Endodermal cell (in vitro differentiated cells): ENCODE measurements at regions not wholly inside any gene's neighbourhood (a gene's known extent, or its start where the extent isn't known, plus 50 kb on each side); places are given as distances from the start of the nearest gene placed in this dataset.

Experiments
- DNase-seq: peaks from one replicate; pipeline ENCODE4 v3.0.0-alpha.2; 2017
- H3K27ac ChIP-seq: 2 replicates; pipeline ENCODE4 v1.5.1; 2013; ENCODE audit warnings: mild to moderate bottlenecking, low read depth, low read length, moderate library complexity
- H3K27me3 ChIP-seq: 2 replicates; pipeline ENCODE4 v1.6.1; 2013; ENCODE audit warnings: mild to moderate bottlenecking, low read length, moderate library complexity; ENCODE audit not compliant: insufficient read depth, control insufficient read depth, poor library complexity, severe bottlenecking
- H3K36me3 ChIP-seq: 2 replicates; pipeline ENCODE4 v1.7.0; 2013; ENCODE audit warnings: mild to moderate bottlenecking, low read length, moderate library complexity; ENCODE audit not compliant: control insufficient read depth, insufficient read depth
- H3K4me1 ChIP-seq: one replicate; pipeline ENCODE4 v1.7.0; 2013; ENCODE audit warnings: low read length; ENCODE audit not compliant: control insufficient read depth, insufficient read depth
- H3K4me3 ChIP-seq: 2 replicates; pipeline ENCODE4 v1.5.1; 2013; ENCODE audit warnings: mild to moderate bottlenecking, low read length, moderate library complexity
- H3K9ac ChIP-seq: 2 replicates; pipeline ENCODE4 v1.6.1; 2013; ENCODE audit warnings: mild to moderate bottlenecking, low read length, moderate library complexity; ENCODE audit not compliant: poor library complexity, severe bottlenecking; ENCODE audit errors: extremely low read depth
- H3K9me3 ChIP-seq: 2 replicates; pipeline ENCODE4 v1.6.1; 2013; ENCODE audit warnings: mild to moderate bottlenecking, low read length, moderate library complexity; ENCODE audit not compliant: control insufficient read depth
- H3K27ac Mint-ChIP-seq: 2 replicates; pipeline ENCODE4 v1.8.0; 2020; ENCODE audit warnings: mixed read lengths
- H3K27me3 Mint-ChIP-seq: 2 replicates; pipeline ENCODE4 v1.8.0; 2021; ENCODE audit warnings: mild to moderate bottlenecking, mixed read lengths; ENCODE audit not compliant: insufficient read depth
- H3K36me3 Mint-ChIP-seq: 2 replicates; pipeline ENCODE4 v1.8.0; 2020; ENCODE audit warnings: low read depth, mixed read lengths
- H3K4me1 Mint-ChIP-seq: 2 replicates; pipeline ENCODE4 v1.8.0; 2020; ENCODE audit warnings: mixed read lengths
- H3K4me3 Mint-ChIP-seq: 2 replicates; pipeline ENCODE4 v1.8.0; 2020; ENCODE audit warnings: mild to moderate bottlenecking, moderate library complexity, mixed read lengths
- H3K9me3 Mint-ChIP-seq: 2 replicates; pipeline ENCODE4 v1.8.0; 2020; ENCODE audit warnings: mild to moderate bottlenecking, mixed read lengths
- CTCF ChIP-seq: fragments of 200-600 bp; sonication (generic); conservative IDR thresholded peaks from 2 replicates; pipeline ENCODE4 v1.5.0; 2021; ENCODE audit warnings: antibody characterized with exemption, mild to moderate bottlenecking
- WGBS, 2 experiments: methylation state at CpG; one replicate each; pipeline versions ENCODE4 v1.1.5 to v1.1.7; 2013; ENCODE audit warnings: missing lambda C conversion rate in 2 of 2, mixed read lengths in 1 of 2; ENCODE audit not compliant: insufficient coverage in 1 of 2, insufficient read length in 1 of 2; 5-methylcytosine and 5-hydroxymethylcytosine counted together

- no peak overlapping the region for H3K4me3 ChIP-seq
- H3K27ac Mint-ChIP-seq: no peak overlapping the region
- no peaks in the 10 kb centered on the region for H3K27me3 Mint-ChIP-seq
- H3K9ac ChIP-seq: no peak overlapping the region
- WGBS, 2 experiments: 87 to 100% methylated on average over 1 to 3 of the region's 4 CpGs
- H3K36me3 ChIP-seq: no peaks in the 10 kb centered on the region
- H3K4me1 ChIP-seq: no peaks in the 10 kb centered on the region
- H3K9me3 ChIP-seq: peaks cover 3% of the 10 kb centered on the region
- H3K4me1 Mint-ChIP-seq: peaks cover 7% of the 10 kb centered on the region
- H3K4me3 Mint-ChIP-seq: no peak overlapping the region
- H3K27ac ChIP-seq: no peak overlapping the region
- H3K36me3 Mint-ChIP-seq: no peaks in the 10 kb centered on the region
- no peak for DNase-seq
- H3K9me3 Mint-ChIP-seq: peaks cover 6% of the 10 kb centered on the region
- TF ChIP-seq CTCF: no peak
- H3K27me3 ChIP-seq: no peaks in the 10 kb centered on the region
Observed at GRCh38 chr4:177785000-177785399, 342.8 kb upstream of the AGA start.

GRCh38 chr4:177789610-177790009, 347.4 kb upstream of the AGA start:
- Mint-ChIP-seq H3K4me3 (no peak overlapping the region), H3K4me1 (peaks cover 21% of the 10 kb centered on the region), H3K27me3 (no peaks in the 10 kb centered on the region), H3K36me3 (no peaks in the 10 kb centered on the region), H3K27ac (no peak overlapping the region), H3K9me3 (no peaks in the 10 kb centered on the region)
- 91 to 92% methylated on average over 3 to 4 of the region's 4 CpGs for WGBS, 2 experiments
- DNase-seq: no peak
- Histone ChIP-seq H3K9me3 (no peaks in the 10 kb centered on the region), H3K4me1 (peaks cover 3% of the 10 kb centered on the region), H3K27ac (no peak overlapping the region), H3K9ac (no peak overlapping the region), H3K27me3 (no peaks in the 10 kb centered on the region), H3K4me3 (no peak overlapping the region), H3K36me3 (no peaks in the 10 kb centered on the region)
- no peak for TF ChIP-seq CTCF

GRCh38 chr4:177791188-177791587, 349.0 kb upstream of the AGA start:
- Histone ChIP-seq H3K36me3 (no peaks in the 10 kb centered on the region), H3K4me1 (peaks cover 3% of the 10 kb centered on the region), H3K27me3 (no peaks in the 10 kb centered on the region), H3K9me3 (no peaks in the 10 kb centered on the region), H3K9ac (no peak overlapping the region), H3K4me3 (no peak overlapping the region), H3K27ac (no peak overlapping the region)
- no peaks in the 10 kb centered on the region for H3K9me3 Mint-ChIP-seq
- no peak for TF ChIP-seq CTCF
- no peak overlapping the region for H3K4me3 Mint-ChIP-seq
- no peaks in the 10 kb centered on the region for H3K27me3 Mint-ChIP-seq
- 92% methylated on average over 3 of the region's 4 CpGs; no CpG with 5 or more reads in 1 of the 2 experiments for WGBS, 2 experiments
- no peaks in the 10 kb centered on the region for H3K36me3 Mint-ChIP-seq
- H3K27ac Mint-ChIP-seq: no peak overlapping the region
- peaks cover 21% of the 10 kb centered on the region for H3K4me1 Mint-ChIP-seq
- DNase-seq: no peak
